Gastroesophageal sphincter (tissue), 3 donors: ENCODE measurements at regions not wholly inside any gene's neighbourhood (a gene's known extent, or its start where the extent isn't known, plus 50 kb on each side); places are given as distances from the start of the nearest gene placed in this dataset.
A peak's percentile ranks its signal among the peaks of the same experiment; 100 is the strongest.

Experiments
- CTCF ChIP-seq, 4 experiments: fragments of 200-600 bp in 2 of 4; fragments of 450-650 bp in 2 of 4; sonication (generic) in 1 of 4; IDR thresholded peaks; one replicate each; pipeline ENCODE4 v1.5.1; 2017 to 2019; ENCODE audit warnings: antibody characterized with exemption in 4 of 4, mild to moderate bottlenecking in 2 of 4, moderate library complexity in 2 of 4
- EP300 ChIP-seq: sonication (generic); formaldehyde crosslinking; IDR thresholded peaks from one replicate; pipeline ENCODE4 v1.6.1; 2017; ENCODE audit warnings: antibody characterized with exemption, mild to moderate bottlenecking
- POLR2A ChIP-seq, 2 donors: fragments of 450-650 bp; IDR thresholded peaks; one replicate each; pipeline ENCODE4 v1.6.1; 2017; ENCODE audit warnings: antibody characterized with exemption in 2 of 2, mild to moderate bottlenecking in 2 of 2, moderate library complexity in 1 of 2
- POLR2AphosphoS5 ChIP-seq: sonication (generic); formaldehyde crosslinking; IDR thresholded peaks from one replicate; pipeline ENCODE4 v1.6.1; 2017; ENCODE audit warnings: antibody characterized with exemption

DNA sequence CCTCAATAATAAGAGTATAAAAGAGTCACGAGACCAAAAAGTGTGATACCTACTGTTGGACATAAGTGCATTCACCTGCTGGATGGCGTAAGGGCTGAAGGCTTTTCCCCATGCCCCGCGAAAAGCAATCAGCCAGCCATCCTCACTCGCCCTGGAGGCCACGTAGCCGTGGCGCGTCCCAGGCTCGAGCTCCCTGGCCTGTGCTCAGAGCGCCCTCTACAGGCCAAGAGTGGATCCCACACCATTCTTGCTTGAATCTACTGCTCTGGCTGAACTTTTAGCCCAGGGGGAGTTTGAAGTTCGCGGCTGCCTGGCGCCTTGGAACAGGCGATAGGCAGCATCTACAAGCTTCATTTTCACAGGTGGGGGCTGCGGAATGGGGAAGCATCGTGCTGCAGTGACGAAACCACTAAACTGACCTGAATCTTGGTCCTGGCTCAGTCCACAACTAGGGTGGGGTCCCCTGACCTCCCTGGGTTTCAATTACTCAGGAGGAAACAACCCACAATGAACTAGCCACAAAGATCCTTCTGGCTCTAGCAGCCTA is 70.3 kb upstream of the SERBP1 start:
- TF ChIP-seq CTCF (IDR thresholded peaks at IDR 0.05) (peak; percentile 91 to 98 (median 92)), POLR2A (IDR thresholded peaks at IDR 0.05) (no peak), POLR2AphosphoS5 (no peak), EP300 (no peak)
